IPS DF 4.7 (cell line): ENCODE measurements at regions not wholly inside any gene's neighbourhood (a gene's known extent, or its start where the extent isn't known, plus 50 kb on each side); places are given as distances from the start of the nearest gene placed in this dataset.
A peak's percentile ranks its signal among the peaks of the same experiment; 100 is the strongest.

Experiments used
- DNase-seq: peaks from one replicate; pipeline ENCODE4 v3.0.0-alpha.2; 2013; ENCODE audit warnings: low spot score; ENCODE audit errors: extremely low read depth

GRCh38 chr6:100137759-100138158, 143.7 kb upstream of the MCHR2 start:
- no peak for DNase-seq

DNA sequence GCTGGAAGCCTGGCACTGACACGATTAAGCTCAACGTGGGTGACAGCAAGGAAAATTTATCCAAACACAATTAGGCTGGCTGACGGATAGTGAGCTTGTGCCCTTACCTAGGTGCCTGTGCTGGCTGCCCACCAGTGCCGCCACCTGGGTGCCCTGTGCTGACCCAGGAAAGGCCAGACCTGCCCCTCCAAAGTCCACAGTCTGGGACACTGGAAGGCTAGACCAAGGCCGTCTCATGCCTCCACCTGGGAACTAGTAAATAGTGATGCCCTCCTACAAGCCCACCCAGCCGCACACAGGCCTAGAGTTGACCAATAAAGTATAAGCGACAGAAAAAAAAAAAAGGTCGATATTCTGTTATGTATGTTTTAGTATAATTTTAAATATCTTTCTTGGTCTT, 142.6 kb upstream of the MCHR2 start:
- no peak for DNase-seq

DNA sequence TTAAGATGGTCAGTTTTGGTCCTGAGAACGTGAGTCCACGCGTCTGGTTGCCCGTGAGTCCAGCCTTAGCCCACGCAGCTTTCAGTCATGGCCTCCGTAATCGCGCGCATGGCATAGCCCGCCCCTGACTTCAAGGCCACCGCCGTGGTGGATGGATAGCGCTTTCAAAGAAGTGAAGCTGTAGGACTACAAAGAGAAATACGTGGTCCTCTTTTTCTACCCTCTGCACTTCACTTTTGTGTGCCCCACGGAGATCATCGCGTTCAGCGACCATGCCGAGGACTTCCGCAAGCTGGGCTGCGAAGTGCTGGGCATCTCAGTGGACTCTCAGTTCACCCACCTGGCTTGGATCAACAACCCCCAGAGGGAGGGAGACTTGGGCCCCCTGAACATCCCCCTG, 142.0 kb upstream of the MCHR2 start:
- no peak for DNase-seq

DNA sequence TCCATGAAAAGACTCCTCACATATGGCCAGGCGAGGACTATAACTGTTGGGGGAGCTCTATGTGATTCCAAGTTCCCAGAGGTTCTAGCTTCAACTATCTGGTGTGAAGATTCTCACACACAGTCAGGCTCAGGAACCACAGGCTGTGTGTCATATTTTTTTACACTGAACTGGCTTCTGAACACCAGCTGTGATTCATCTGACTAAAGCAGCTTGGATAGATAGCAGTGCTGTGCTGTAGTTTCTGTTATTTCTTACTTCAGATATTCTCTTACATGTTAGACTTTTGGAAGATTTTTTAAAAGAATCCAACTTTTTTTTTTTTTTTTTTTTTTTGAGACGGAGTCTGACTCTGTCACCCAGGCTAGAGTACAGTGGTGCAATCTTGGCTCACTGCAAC, 140.7 kb upstream of the MCHR2 start:
- DNase-seq = no peak

- DNase-seq = no peak
These were observed 140.3 kb upstream of the MCHR2 start for GRCh38 chr6:100134297-100134696.

DNA sequence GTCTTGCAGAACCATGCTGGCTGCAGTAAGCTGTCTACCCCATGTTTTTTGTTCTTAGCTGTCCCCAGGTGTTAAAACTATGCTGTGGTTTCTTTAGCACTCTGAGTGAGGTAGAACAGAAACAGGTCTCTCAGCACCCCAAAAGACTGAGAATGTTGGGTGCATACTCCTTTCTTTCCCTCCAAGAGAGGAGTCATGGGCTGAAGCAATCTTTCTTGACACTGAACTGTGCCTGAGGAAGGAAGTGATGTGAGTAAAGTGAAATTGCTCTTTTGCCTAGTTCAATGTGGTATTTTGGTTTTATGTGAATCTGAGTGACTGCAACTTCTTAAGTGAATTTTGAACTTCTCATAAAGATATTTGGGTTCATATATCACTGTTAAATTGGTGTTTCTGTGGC, 138.0 kb upstream of the MCHR2 start:
- DNase-seq = no peak

DNA sequence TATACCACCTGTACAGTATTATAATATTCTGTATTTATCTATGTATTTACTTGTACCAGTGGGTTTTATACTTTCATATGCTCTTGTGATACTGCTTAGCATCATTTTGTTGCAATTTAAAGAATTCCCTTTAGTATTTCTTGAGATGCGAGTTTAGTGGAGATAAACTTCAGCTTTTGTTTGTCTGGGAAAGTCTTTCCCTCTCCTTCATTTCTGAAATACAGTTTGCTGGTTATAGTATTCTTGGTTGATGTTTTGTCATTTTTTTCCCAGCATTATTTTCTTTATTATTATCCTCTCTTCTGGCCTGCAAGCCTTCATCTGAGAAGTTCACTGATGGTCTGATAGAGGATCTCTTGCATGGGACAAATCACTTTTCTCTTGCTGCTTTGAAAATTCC, 136.6 kb upstream of the MCHR2 start:
- no peak for DNase-seq

GRCh38 chr6:100126790-100127484, 132.9 kb upstream of the MCHR2 start:
- DNase-seq = no peak

DNA sequence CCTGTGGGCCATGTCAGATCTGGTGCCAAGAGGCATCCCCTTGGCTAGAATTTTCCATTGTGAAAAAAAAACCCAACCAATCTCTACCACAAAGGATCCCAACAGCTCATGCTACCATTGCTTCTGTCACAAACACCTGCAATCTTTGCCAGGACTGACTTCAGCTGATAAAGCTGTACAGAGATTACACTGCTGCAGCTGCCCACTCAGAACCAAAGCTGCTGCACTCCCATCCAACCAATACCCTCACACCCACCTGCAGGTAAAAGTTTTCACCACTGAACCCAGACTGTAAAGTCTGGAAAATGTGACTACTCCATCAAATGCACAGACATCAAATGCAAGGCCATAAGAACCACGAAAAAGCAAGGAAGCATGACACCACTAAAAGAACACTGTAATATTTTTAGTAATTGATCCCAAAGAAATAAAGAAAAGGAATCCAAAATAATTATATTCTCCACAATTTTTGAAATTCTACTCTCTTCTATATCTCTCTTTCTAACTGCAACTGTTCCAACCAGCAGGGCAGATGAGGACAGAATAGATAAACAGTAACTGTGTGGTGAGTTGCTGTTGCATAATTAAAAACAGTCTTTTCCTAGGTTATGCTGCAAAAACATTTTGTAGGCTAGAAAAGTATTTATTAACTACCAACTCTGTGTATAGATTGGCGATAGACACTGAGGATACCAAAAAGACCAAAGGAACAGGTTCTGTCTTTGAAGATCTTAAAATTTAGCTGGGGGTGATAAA, 128.0 kb upstream of the MCHR2 start:
- DNase-seq = no peak

DNA sequence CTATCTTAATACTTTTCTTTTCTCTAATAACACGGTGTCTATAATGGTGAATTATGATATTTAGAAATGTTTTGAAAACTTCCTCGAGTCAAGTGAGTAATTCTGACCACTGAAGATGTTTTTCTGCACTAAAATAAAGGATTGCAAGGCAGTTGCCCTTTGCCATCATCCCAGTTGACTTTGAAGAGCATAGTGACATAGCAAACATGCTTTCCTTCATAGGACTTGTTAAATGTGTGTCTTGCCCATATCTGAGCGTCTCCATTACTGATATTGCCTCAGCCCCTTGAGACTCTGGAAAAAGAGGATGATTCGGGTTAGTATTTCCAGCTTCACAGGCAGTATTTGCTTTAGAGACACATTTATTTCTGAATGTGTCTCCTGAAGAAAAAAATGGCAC, 125.2 kb upstream of the MCHR2 start:
- no peak for DNase-seq

DNA sequence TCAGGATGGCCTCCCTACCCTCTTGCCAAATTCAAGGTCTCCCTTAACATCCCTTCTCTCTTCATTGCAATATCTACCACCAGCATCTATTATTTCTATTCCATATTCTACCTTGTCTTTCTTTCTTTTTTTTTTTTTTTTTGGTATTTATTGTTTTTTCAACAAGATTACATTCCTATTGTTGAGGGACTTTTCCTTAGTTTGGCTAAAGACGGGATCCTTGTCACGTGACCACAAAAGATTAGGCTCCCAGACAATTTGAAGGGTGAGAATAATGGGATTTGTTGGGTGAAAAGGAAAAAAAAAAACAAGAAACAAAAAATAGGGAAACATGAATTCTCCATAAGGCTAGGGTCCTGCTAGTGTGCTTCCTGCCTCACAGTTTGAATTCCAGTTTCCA, 124.3 kb upstream of the MCHR2 start:
- DNase-seq = no peak

- DNase-seq = no peak
These were observed 123.7 kb upstream of the MCHR2 start for GRCh38 chr6:100117680-100118079.

GRCh38 chr6:100116411-100117194, 122.6 kb upstream of the MCHR2 start:
- peak; percentile 60 for DNase-seq

DNA sequence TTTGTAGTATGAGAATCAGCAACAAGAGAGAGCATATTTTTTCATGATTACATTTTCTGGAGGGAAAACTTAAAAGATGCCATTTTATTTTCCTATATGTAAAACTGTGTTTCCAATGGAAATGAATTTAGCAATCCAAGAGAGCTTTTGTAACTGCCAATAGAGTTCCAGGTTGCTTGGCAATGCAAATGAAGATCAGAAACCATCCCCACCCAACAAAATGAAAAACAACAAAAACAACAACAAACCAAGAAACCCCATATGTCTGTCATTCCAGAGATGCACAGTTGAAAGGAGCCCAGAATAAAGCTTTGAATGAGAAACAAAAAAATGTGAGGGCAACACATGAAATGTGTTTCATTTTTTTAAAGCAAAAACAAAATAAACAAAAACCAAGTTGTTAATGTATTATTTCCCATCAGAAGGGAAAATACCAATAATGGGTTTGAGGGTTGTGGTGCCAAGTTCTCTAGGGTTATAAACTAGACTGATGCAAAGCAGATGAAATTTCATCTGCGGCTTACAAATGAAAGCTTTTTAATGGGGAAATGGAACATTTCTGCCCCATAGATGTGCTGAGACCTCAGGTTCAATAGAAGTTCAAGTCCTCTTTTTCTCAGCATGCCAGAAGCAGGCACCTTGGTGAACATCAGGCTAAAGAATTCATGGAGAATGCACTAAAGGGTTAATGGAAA, 121.5 kb upstream of the MCHR2 start:
- DNase-seq = no peak

- no peak for DNase-seq
These were observed 119.0 kb upstream of the MCHR2 start for GRCh38 chr6:100112855-100113508.

- no peak for DNase-seq
These were observed 112.0 kb upstream of the MCHR2 start for GRCh38 chr6:100105919-100106529.

DNA sequence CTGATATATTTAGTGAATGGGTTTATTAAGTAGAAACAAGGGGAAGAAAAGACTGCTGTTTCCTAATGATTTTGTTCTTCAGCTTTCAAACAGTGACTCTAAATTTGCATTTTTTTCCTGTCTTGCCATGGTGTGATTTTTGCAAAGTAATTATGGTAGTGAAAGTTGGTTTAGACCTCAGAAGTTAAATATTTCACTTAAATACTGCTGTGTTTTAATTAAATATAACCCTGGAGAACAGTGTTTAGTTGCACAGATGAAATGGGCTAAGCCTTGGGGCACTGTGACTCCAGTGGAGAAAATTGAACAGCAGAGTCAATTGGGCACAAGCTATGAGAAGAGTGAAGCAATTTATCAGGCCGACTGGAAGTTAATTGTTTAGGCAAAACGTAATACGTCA, 111.1 kb upstream of the MCHR2 start:
- no peak for DNase-seq

- no peak for DNase-seq
These were observed 109.9 kb upstream of the MCHR2 start for GRCh38 chr6:100103931-100104330.

GRCh38 chr6:100103194-100103593, 109.2 kb upstream of the MCHR2 start:
- no peak for DNase-seq

- DNase-seq = no peak
These were observed 107.6 kb upstream of the MCHR2 start for GRCh38 chr6:100101644-100102043.

DNA sequence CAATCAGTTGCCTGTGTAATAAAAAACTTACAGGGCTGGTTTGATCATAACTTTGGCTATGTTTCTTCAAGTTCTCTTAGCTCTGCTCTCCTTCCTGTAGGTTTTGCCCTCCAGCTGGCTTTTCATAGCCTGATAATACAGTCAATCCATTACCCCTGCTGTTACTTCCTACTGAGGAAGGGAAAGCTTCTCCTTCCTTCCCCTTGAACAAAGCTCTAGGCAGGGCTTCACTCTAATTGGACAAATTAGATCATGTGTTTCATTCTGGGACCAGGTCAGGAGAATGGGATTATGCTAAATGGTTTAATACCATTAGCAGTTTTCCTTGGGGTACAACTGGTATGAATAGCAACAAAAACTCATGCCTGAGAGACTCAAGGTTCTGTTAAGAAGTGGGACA, 106.8 kb upstream of the MCHR2 start:
- no peak for DNase-seq
